Ammon's horn (tissue), 1 donor: ENCODE measurements at regions not wholly inside any gene's neighbourhood (a gene's known extent, or its start where the extent isn't known, plus 50 kb on each side); places are given as distances from the start of the nearest gene placed in this dataset.

Source experiments
- DNase-seq: peaks from one replicate; pipeline ENCODE4 v3.0.0-alpha.2; 2016; ENCODE audit warnings: low spot score

GRCh38 chr13:53499576-53500133, 471.0 kb downstream of the OLFM4 start:
- DNase-seq, result no peak

DNA sequence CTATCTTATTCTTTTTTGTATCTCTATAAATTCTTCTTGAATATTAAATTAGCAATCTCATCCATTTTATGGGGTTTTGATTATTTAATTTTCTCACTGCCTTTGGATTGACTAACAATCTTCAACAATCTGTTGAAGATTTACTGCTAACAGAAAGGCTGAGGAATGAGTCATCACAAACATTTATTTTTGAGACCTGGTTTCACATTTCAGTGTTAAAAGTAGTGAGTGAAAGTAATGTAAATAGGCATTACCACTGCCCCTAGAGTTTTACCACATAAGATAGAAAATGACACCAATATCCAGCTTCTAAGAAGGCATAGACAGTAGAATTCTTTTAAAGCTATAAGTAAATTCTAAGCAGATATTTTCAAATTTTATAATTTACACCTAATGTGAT, 472.8 kb downstream of the OLFM4 start:
- no peak for DNase-seq

GRCh38 chr13:53507741-53508140, 479.1 kb downstream of the OLFM4 start:
- DNase-seq, result no peak

GRCh38 chr13:53512635-53513034, 484.0 kb downstream of the OLFM4 start:
- no peak for DNase-seq

GRCh38 chr13:53513226-53513625, 484.6 kb downstream of the OLFM4 start:
- DNase-seq, result no peak

GRCh38 chr13:53520132-53520531, 491.5 kb downstream of the OLFM4 start:
- DNase-seq, result no peak

DNA sequence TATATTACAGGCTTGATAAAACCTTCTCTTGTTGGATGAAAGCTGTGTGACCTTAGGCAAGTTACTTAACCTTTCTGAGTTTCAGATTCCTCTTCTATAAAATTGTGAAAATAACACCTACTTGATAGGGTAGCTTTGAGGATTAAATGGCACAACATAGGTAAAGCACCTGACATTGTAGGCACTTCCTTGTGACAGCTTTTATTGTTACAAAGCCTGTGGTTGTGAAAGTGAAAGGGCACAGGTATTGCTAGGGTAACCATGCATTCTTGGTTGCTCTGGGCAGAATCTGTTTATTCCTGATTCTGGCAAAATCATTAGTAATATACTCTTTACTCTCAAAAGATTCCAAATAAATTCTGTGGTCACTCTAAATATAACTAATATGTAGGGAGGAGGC, 493.4 kb downstream of the OLFM4 start:
- no peak for DNase-seq

GRCh38 chr13:53537586-53537985, 509.0 kb downstream of the OLFM4 start:
- no peak for DNase-seq

DNA sequence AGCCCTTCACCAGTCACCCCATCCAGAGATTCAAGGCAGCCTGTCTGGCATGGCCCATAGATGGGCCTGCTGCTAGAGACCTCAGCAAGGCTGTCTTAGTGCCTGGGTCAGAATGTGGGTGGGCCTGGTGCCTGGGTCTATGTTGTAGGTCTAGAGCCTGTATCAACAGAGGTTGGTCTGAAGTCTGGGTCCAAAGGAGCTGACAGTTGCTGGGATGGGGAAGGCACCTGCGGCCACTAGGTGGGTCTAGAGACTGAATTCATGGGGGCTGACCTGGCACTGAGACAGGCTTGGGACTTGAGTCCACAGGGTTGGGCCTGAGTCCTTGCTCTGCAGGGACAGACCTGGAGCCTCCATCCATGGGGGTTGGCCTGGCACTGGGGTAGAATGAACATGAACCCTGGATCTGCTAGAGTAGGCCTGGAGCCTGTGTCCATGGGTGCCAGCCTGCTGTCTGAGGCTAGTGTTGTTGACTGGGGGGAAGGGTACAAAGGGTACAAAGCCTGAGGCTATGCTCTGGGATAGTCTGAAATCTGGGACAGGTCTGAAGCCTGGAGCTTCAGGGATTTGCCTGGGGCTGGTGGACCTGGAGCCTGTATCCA, 516.8 kb downstream of the OLFM4 start:
- DNase-seq, result no peak

DNA sequence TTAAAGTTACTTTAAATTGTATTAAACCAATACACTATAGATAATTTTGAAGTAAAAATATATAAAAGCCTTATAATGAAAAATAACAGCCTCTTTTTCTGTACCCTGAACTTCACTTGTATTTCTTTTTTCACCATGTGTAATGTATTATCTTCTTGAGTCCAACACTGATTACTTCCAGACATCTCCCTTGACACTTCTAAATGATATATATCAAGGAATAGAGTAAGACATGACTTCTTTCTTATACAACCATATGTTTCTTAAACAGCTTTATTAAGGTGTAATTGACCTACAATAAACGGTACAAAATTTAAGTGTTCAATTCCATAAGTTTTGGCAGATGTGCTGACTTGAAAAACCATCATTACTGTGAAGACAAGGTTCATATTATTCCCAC, 531.9 kb downstream of the OLFM4 start:
- no peak for DNase-seq

- no peak for DNase-seq
Measured at GRCh38 chr13:53562419-53562818, 533.8 kb downstream of the OLFM4 start.

GRCh38 chr13:53568491-53568890, 539.9 kb downstream of the OLFM4 start:
- no peak for DNase-seq

GRCh38 chr13:53569453-53569852, 540.8 kb downstream of the OLFM4 start:
- DNase-seq, result peak; percentile 10

- no peak for DNase-seq
Measured at GRCh38 chr13:53601113-53601512, 572.5 kb downstream of the OLFM4 start.

DNA sequence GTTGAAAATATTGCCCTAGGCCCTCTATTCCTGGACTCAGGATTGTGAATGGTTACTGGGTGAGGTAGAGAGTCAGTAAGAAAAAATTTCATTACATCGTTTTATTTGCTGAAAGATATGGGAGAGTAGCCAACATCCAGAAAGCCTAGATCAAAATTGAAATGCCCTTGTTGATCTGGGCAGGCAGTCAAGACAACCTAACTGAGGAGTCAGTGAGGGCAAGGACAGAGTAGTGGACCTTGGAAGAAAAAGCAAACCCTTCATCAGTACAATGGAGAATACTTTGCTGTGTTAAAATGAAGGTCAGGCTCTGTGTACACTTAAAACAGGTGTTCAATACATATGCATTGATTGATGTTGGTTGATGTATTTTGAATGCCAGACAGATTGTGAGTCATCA, 576.7 kb downstream of the OLFM4 start:
- no peak for DNase-seq

DNA sequence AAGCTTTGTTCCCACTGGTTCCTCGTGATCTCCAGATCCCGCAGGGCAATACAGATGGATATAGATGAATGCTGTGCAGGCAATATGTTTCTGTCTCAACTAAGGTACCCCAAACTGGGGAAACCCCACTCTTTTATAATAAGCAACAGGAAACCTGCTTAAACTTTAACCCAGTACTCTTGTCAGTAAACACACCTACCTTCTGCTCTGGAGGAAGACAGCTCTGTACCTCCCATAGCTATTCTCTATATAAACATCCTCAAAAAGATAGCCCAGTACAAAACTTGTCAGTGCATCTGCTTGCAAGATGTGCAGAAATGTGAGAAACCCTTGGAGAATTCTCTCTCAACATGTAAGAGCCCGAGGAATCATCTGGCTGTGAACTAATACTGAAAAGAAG, 583.6 kb downstream of the OLFM4 start:
- no peak for DNase-seq

- peak; percentile 8 for DNase-seq
Measured at GRCh38 chr13:53622456-53622855, 593.8 kb downstream of the OLFM4 start.

GRCh38 chr13:53623146-53623545, 594.5 kb downstream of the OLFM4 start:
- no peak for DNase-seq

DNA sequence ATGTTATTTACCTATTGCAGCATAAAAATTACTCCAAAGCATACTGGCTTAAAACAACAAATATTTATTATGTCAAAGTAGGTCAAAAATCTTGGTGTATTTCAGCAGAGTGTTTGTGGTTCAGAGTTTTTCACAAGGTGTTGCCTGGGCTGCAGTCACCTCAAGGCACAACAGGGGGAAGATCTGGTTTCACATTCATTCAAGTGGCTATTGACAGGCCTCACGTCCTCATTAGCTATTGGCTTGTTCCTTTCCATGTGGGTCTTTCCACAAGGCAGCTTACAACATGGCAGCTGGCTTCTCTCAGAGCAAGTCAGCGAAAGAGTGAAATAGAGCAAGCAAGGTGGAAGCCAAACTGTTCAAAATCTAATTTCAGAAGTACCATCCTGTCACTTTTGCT, 602.9 kb downstream of the OLFM4 start:
- no peak for DNase-seq

DNA sequence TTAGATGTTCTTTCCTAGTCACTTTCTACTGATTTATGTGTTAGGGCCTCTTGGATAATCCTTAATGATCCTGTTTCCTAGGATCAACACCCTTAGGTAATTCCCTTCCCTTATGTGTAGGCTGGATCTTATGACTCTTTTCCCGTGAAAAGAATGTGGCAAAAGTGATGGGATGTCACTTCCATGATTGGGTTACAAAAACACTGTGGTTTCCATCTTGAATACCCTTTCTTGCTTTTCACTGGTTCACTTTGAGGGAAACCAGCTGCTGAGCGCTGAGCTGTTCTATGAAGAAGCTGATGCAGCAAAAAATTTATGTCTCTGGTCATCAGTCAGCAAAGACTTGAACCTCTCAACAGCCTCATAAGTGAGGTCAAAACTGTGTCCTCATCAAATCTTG, 609.4 kb downstream of the OLFM4 start:
- no peak for DNase-seq

GRCh38 chr13:53642306-53642705, 613.7 kb downstream of the OLFM4 start:
- DNase-seq, result no peak

- no peak for DNase-seq
Measured at GRCh38 chr13:53648673-53649072, 620.1 kb downstream of the OLFM4 start.

DNA sequence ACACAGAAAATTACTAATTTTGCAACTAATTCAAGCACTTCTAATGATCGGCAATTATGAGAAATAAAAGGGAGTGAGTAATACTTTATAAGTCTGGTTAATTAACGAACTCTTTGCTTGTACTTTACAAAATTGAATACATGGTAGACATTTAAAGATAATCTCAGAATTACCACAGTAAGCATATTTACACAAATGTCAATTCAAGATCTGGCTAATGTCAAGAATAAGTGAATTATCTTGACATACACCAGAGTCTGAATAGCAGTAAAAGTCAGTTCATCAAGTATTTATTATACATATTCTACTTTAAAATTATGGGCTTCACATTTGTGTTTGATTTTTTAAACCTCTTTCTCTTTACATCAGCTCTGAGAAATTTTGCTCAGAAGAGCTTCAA, 643.4 kb downstream of the OLFM4 start:
- no peak for DNase-seq

GRCh38 chr13:53683146-53683545, 654.5 kb downstream of the OLFM4 start:
- DNase-seq, result no peak
